ENCODE measurements at regions not wholly inside any gene's neighbourhood (a gene's known extent, or its start where the extent isn't known, plus 50 kb on each side); places are given as distances from the start of the nearest gene placed in this dataset.

- H3K79me2 ChIP-seq (ENCODE audit: control insufficient read depth, insufficient read depth, low read length): no peaks in the 10 kb centered on the region
- no peak overlapping the region for H4K8ac ChIP-seq (ENCODE audit: low read depth, low read length)
- H3K27ac ChIP-seq (ENCODE audit: low read depth, low read length): no peak overlapping the region
- H3K79me1 ChIP-seq (ENCODE audit: low read length): no peaks in the 10 kb centered on the region
- no peak overlapping the region for H3K4me3 ChIP-seq (ENCODE audit: low read length)
- H3K56ac ChIP-seq (ENCODE audit: low read length): no peak overlapping the region
- H3K4ac ChIP-seq (ENCODE audit: low read depth, low read length): no peak overlapping the region
- H2BK15ac ChIP-seq (replicated peaks; ENCODE audit: low read depth): no peak overlapping the region
- no peak overlapping the region for H2AK5ac ChIP-seq (ENCODE audit: low read length)
- no peak overlapping the region for H3K4me2 ChIP-seq (ENCODE audit: low read length)
- no peaks in the 10 kb centered on the region for H3K27me3 ChIP-seq (ENCODE audit: insufficient read depth, low read length, poor library complexity)
- no peak overlapping the region for H3K9ac ChIP-seq (ENCODE audit: low read length)
- H2BK5ac ChIP-seq (ENCODE audit: low read length): no peak overlapping the region
- no CpG with 5 or more reads among the region's 6 CpGs for WGBS (ENCODE audit: extremely low coverage, insufficient coverage, low lambda C conversion rate)
- no peaks in the 10 kb centered on the region for H3K4me1 ChIP-seq (ENCODE audit: control insufficient read depth, low read depth, low read length)
- no peak overlapping the region for H4K5ac ChIP-seq (ENCODE audit: low read length)
- H3K36me3 ChIP-seq (ENCODE audit: control insufficient read depth, insufficient read depth, low read length): no peaks in the 10 kb centered on the region
- no peak overlapping the region for H3K18ac ChIP-seq (ENCODE audit: low read length)
- no peak overlapping the region for H3K23ac ChIP-seq (ENCODE audit: low read length)
- no peak overlapping the region for H2BK120ac ChIP-seq (ENCODE audit: low read depth, low read length)
- DNase-seq: no peak
Observed at GRCh38 chr7:25964483-25964991, 187.5 kb upstream of the NFE2L3 start.

- no peaks in the 10 kb centered on the region for H3K27me3 ChIP-seq (ENCODE audit: insufficient read depth, low read length, poor library complexity)
- H3K56ac ChIP-seq (ENCODE audit: low read length): no peak overlapping the region
- H3K23ac ChIP-seq (ENCODE audit: low read length): no peak overlapping the region
- H3K9ac ChIP-seq (ENCODE audit: low read length): no peak overlapping the region
- H3K79me2 ChIP-seq (ENCODE audit: control insufficient read depth, insufficient read depth, low read length): no peaks in the 10 kb centered on the region
- no peak overlapping the region for H2BK15ac ChIP-seq (replicated peaks; ENCODE audit: low read depth)
- H3K36me3 ChIP-seq (ENCODE audit: control insufficient read depth, insufficient read depth, low read length): no peaks in the 10 kb centered on the region
- H4K5ac ChIP-seq (ENCODE audit: low read length): no peak overlapping the region
- H3K27ac ChIP-seq (ENCODE audit: low read depth, low read length): no peak overlapping the region
- H3K4me3 ChIP-seq (ENCODE audit: low read length): no peak overlapping the region
- no peak overlapping the region for H3K4me2 ChIP-seq (ENCODE audit: low read length)
- no peak overlapping the region for H2BK120ac ChIP-seq (ENCODE audit: low read depth, low read length)
- no peak overlapping the region for H2BK5ac ChIP-seq (ENCODE audit: low read length)
- no CpG with 5 or more reads among the region's 6 CpGs for WGBS (ENCODE audit: extremely low coverage, insufficient coverage, low lambda C conversion rate)
- no peak overlapping the region for H3K18ac ChIP-seq (ENCODE audit: low read length)
- no peak overlapping the region for H2AK5ac ChIP-seq (ENCODE audit: low read length)
- H3K4me1 ChIP-seq (ENCODE audit: control insufficient read depth, low read depth, low read length): no peaks in the 10 kb centered on the region
- DNase-seq: no peak
- no peak overlapping the region for H3K4ac ChIP-seq (ENCODE audit: low read depth, low read length)
- no peak overlapping the region for H4K8ac ChIP-seq (ENCODE audit: low read depth, low read length)
- no peaks in the 10 kb centered on the region for H3K79me1 ChIP-seq (ENCODE audit: low read length)
Observed at GRCh38 chr7:25965405-25966123, 186.4 kb upstream of the NFE2L3 start.

- Histone ChIP-seq H3K4me2 (ENCODE audit: low read length) (no peak overlapping the region), H3K4me1 (ENCODE audit: control insufficient read depth, low read depth, low read length) (no peaks in the 10 kb centered on the region), H2BK5ac (ENCODE audit: low read length) (no peak overlapping the region), H3K23ac (ENCODE audit: low read length) (no peak overlapping the region), H3K36me3 (ENCODE audit: control insufficient read depth, insufficient read depth, low read length) (no peaks in the 10 kb centered on the region), H3K18ac (ENCODE audit: low read length) (no peak overlapping the region), H3K27ac (ENCODE audit: low read depth, low read length) (no peak overlapping the region), H2BK120ac (ENCODE audit: low read depth, low read length) (no peak overlapping the region), H2AK5ac (ENCODE audit: low read length) (no peak overlapping the region), H3K79me1 (ENCODE audit: low read length) (no peaks in the 10 kb centered on the region), H3K27me3 (ENCODE audit: insufficient read depth, low read length, poor library complexity) (no peaks in the 10 kb centered on the region), H3K56ac (ENCODE audit: low read length) (no peak overlapping the region), H3K9ac (ENCODE audit: low read length) (no peak overlapping the region), H2BK15ac (replicated peaks; ENCODE audit: low read depth) (no peak overlapping the region), H3K4ac (ENCODE audit: low read depth, low read length) (no peak overlapping the region), H4K5ac (ENCODE audit: low read length) (no peak overlapping the region), H4K8ac (ENCODE audit: low read depth, low read length) (no peak overlapping the region), H3K4me3 (ENCODE audit: low read length) (no peak overlapping the region), H3K79me2 (ENCODE audit: control insufficient read depth, insufficient read depth, low read length) (no peaks in the 10 kb centered on the region)
- no peak for DNase-seq
Observed at GRCh38 chr7:25966469-25966868, 185.5 kb upstream of the NFE2L3 start.

- Histone ChIP-seq H4K5ac (ENCODE audit: low read length) (no peak overlapping the region), H3K79me2 (ENCODE audit: control insufficient read depth, insufficient read depth, low read length) (no peaks in the 10 kb centered on the region), H3K18ac (ENCODE audit: low read length) (no peak overlapping the region), H3K27ac (ENCODE audit: low read depth, low read length) (no peak overlapping the region), H2BK120ac (ENCODE audit: low read depth, low read length) (no peak overlapping the region), H3K4me3 (ENCODE audit: low read length) (no peak overlapping the region), H3K4me2 (ENCODE audit: low read length) (no peak overlapping the region), H3K4ac (ENCODE audit: low read depth, low read length) (no peak overlapping the region), H4K8ac (ENCODE audit: low read depth, low read length) (no peak overlapping the region), H2BK5ac (ENCODE audit: low read length) (no peak overlapping the region), H3K36me3 (ENCODE audit: control insufficient read depth, insufficient read depth, low read length) (no peaks in the 10 kb centered on the region), H3K56ac (ENCODE audit: low read length) (no peak overlapping the region), H2BK15ac (replicated peaks; ENCODE audit: low read depth) (no peak overlapping the region), H3K23ac (ENCODE audit: low read length) (no peak overlapping the region), H3K4me1 (ENCODE audit: control insufficient read depth, low read depth, low read length) (no peaks in the 10 kb centered on the region), H3K27me3 (ENCODE audit: insufficient read depth, low read length, poor library complexity) (no peaks in the 10 kb centered on the region), H2AK5ac (ENCODE audit: low read length) (no peak overlapping the region), H3K79me1 (ENCODE audit: low read length) (no peaks in the 10 kb centered on the region), H3K9ac (ENCODE audit: low read length) (no peak overlapping the region)
- peak; percentile 61 for DNase-seq
- no CpG with 5 or more reads among the region's 4 CpGs for WGBS (ENCODE audit: extremely low coverage, insufficient coverage, low lambda C conversion rate)
Observed at GRCh38 chr7:25967278-25968204, 184.5 kb upstream of the NFE2L3 start.

- H3K9ac ChIP-seq (ENCODE audit: low read length): no peak overlapping the region
- H2AK5ac ChIP-seq (ENCODE audit: low read length): no peak overlapping the region
- no peak overlapping the region for H3K18ac ChIP-seq (ENCODE audit: low read length)
- H3K56ac ChIP-seq (ENCODE audit: low read length): no peak overlapping the region
- no peaks in the 10 kb centered on the region for H3K79me1 ChIP-seq (ENCODE audit: low read length)
- H3K36me3 ChIP-seq (ENCODE audit: control insufficient read depth, insufficient read depth, low read length): no peaks in the 10 kb centered on the region
- H3K4me1 ChIP-seq (ENCODE audit: control insufficient read depth, low read depth, low read length): no peaks in the 10 kb centered on the region
- H3K27ac ChIP-seq (ENCODE audit: low read depth, low read length): no peak overlapping the region
- no peak overlapping the region for H3K4ac ChIP-seq (ENCODE audit: low read depth, low read length)
- WGBS (ENCODE audit: extremely low coverage, insufficient coverage, low lambda C conversion rate): no CpG with 5 or more reads among the region's 24 CpGs
- no peaks in the 10 kb centered on the region for H3K79me2 ChIP-seq (ENCODE audit: control insufficient read depth, insufficient read depth, low read length)
- H3K4me3 ChIP-seq (ENCODE audit: low read length): no peak overlapping the region
- no peak overlapping the region for H2BK15ac ChIP-seq (replicated peaks; ENCODE audit: low read depth)
- no peaks in the 10 kb centered on the region for H3K27me3 ChIP-seq (ENCODE audit: insufficient read depth, low read length, poor library complexity)
- H3K23ac ChIP-seq (ENCODE audit: low read length): no peak overlapping the region
- H3K4me2 ChIP-seq (ENCODE audit: low read length): no peak overlapping the region
- H2BK5ac ChIP-seq (ENCODE audit: low read length): no peak overlapping the region
- H4K5ac ChIP-seq (ENCODE audit: low read length): no peak overlapping the region
- H4K8ac ChIP-seq (ENCODE audit: low read depth, low read length): no peak overlapping the region
- no peak overlapping the region for H2BK120ac ChIP-seq (ENCODE audit: low read depth, low read length)
- no peak for DNase-seq
Observed at GRCh38 chr7:25968205-25968993, 183.6 kb upstream of the NFE2L3 start.
